HCT116 (cell line): ENCODE measurements at regions not wholly inside any gene's neighbourhood (a gene's known extent, or its start where the extent isn't known, plus 50 kb on each side); places are given as distances from the start of the nearest gene placed in this dataset.

ENCODE experiments used
- ATAC-seq: fragments of 200-7000 bp; cut with Tn5 transposase; 2 replicates; pipeline ENCODE4 v1.9.1; 2020; ENCODE audit warnings: mild to moderate bottlenecking, moderate library complexity
- BruUV-seq: library from RNA; stranded (reverse); fragments of 400-500 nt; replicated peaks from 2 replicates; lab custom pipeline; 2021; lab: Mats Ljungman, UMichigan
- CTCF ChIA-PET: fragments of 300-600 bp; sonication (Branson Sonifier 250); formaldehyde crosslinking; loops from one replicate; lab custom pipeline; 2021; ENCODE audit warnings: antibody characterized with exemption; lab: Charles Lee
- POLR2A ChIA-PET: fragments of 300-600, 350-600 bp; sonication (Branson Sonifier 250); formaldehyde crosslinking; loops from one replicate; lab custom pipeline; 2021; ENCODE audit warnings: antibody characterized with exemption; lab: Charles Lee
- RAD21 ChIA-PET, 2 experiments: fragments of 300-600 bp; sonication (Branson Sonifier 250); formaldehyde crosslinking; loops; one replicate each; lab custom pipeline; 2023; ENCODE audit warnings: low total read pairs in 2 of 2; ENCODE audit not compliant: uncharacterized antibody in 2 of 2, unreplicated experiment in 2 of 2, low non-redundant PET in 1 of 2; lab: Charles Lee
- DNase-seq: peaks from one replicate; pipeline ENCODE4 v3.0.0-alpha.2; 2010; ENCODE audit warnings: low read depth, low spot score
- H2AFZ ChIP-seq: fragments of 200-600 bp; shearing (Covaris generic), sonication (generic); 2 replicates; pipeline ENCODE4 v1.6.1; 2017; ENCODE audit warnings: low read depth, mixed run types, mixed read lengths, antibody characterized with exemption, low read length; ENCODE audit not compliant: poor library complexity, severe bottlenecking
- H3K27ac ChIP-seq: 2 replicates; pipeline ENCODE4 v1.5.1; 2012; ENCODE audit warnings: low read depth, low read length
- H3K27me3 ChIP-seq: fragments of 200-600 bp; sonication (generic); 2 replicates; pipeline ENCODE4 v1.6.1; 2016; ENCODE audit warnings: mixed run types, low read length, mixed read lengths; ENCODE audit not compliant: insufficient read depth
- H3K36me3 ChIP-seq, 2 experiments: fragments of 200-500 bp in 1 of 2; fragments of 200-600 bp in 1 of 2; sonication (Bioruptor generic) in 1 of 2; sonication (generic) in 1 of 2; 2 replicates each; pipeline versions ENCODE4 v1.5.1 to v1.6.1; 2014 to 2016; ENCODE audit warnings: low read length in 2 of 2, inconsistent platforms in 1 of 2, mixed read lengths in 1 of 2, mixed run types in 1 of 2; ENCODE audit not compliant: insufficient read depth in 2 of 2, control insufficient read depth in 1 of 2
- H3K4me1 ChIP-seq, 2 experiments: fragments of 200-600 bp in 1 of 2; sonication (generic) in 1 of 2; 2 replicates each; pipeline versions ENCODE4 v1.5.1 to v1.6.1; 2012 to 2017; ENCODE audit warnings: low read length in 2 of 2, inconsistent platforms in 1 of 2, mild to moderate bottlenecking in 1 of 2, mixed read lengths in 1 of 2, mixed run types in 1 of 2, moderate library complexity in 1 of 2; ENCODE audit not compliant: insufficient read depth in 2 of 2, control insufficient read depth in 1 of 2
- H3K4me2 ChIP-seq: fragments of 200-600 bp; sonication (generic); 2 replicates; pipeline ENCODE4 v1.6.1; 2017; ENCODE audit warnings: mixed run types, low read length, mixed read lengths
- H3K4me3 ChIP-seq, 2 experiments: fragments of 200-600 bp in 1 of 2; sonication (generic) in 1 of 2; replicated peaks in 1 of 2; 2 replicates each; pipeline ENCODE4 v1.5.1; 2011 to 2016; ENCODE audit warnings: low read length in 2 of 2, control low read depth in 1 of 2, low read depth in 1 of 2, mild to moderate bottlenecking in 1 of 2, mixed read lengths in 1 of 2, mixed run types in 1 of 2
- H3K79me2 ChIP-seq: fragments of 200-600 bp; sonication (generic); 2 replicates; pipeline ENCODE4 v1.6.1; 2017; ENCODE audit warnings: mild to moderate bottlenecking, mixed run types, low read length, moderate library complexity, mixed read lengths; ENCODE audit not compliant: insufficient read depth
- H3K9ac ChIP-seq: fragments of 200-600 bp; sonication (generic); 2 replicates; pipeline ENCODE4 v1.6.1; 2016; ENCODE audit warnings: low read length, mixed read lengths
- H3K9me2 ChIP-seq: fragments of 200-600 bp; sonication (generic), shearing (Covaris generic); 2 replicates; pipeline ENCODE4 v1.6.1; 2017; ENCODE audit warnings: mixed run types, mild to moderate bottlenecking, moderate library complexity; ENCODE audit not compliant: insufficient read depth
- H3K9me3 ChIP-seq, 2 experiments: fragments of 200-500 bp in 1 of 2; fragments of 200-600 bp in 1 of 2; sonication (Bioruptor generic) in 1 of 2; sonication (generic) in 1 of 2; 2 replicates each; pipeline ENCODE4 v1.6.1; 2014 to 2017; ENCODE audit warnings: low read length in 2 of 2, mixed read lengths in 2 of 2, inconsistent platforms in 1 of 2, low read depth in 1 of 2, mild to moderate bottlenecking in 1 of 2, mixed run types in 1 of 2, moderate library complexity in 1 of 2; ENCODE audit not compliant: control insufficient read depth in 1 of 2, insufficient read depth in 1 of 2
- H4K20me1 ChIP-seq: fragments of 200-600 bp; sonication (generic), shearing (Covaris generic); 2 replicates; pipeline ENCODE4 v1.6.1; 2017; ENCODE audit warnings: mixed run types, mild to moderate bottlenecking, moderate library complexity; ENCODE audit not compliant: insufficient read depth
- ATF3 ChIP-seq: IDR thresholded peaks from 2 replicates; pipeline ENCODE4 v1.6.1; 2012
- CBX3 ChIP-seq: IDR thresholded peaks from 2 replicates; pipeline ENCODE4 v1.6.1; 2012; ENCODE audit warnings: low read depth
- CEBPB ChIP-seq: IDR thresholded peaks from 2 replicates; pipeline ENCODE4 v1.6.1; 2012; ENCODE audit warnings: low read depth
- CTCF ChIP-seq, 3 experiments: fragments of 200-600 bp in 1 of 3; sonication (generic) in 1 of 3; IDR thresholded peaks in 2 of 3; conservative IDR thresholded peaks in 1 of 3; 2 replicates each; pipeline ENCODE4 v1.5.1; 2012 to 2017; ENCODE audit warnings: low read depth in 2 of 3, low read length in 2 of 3, antibody characterized with exemption in 1 of 3, borderline replicate concordance in 1 of 3, control low read depth in 1 of 3, mild to moderate bottlenecking in 1 of 3, mixed read lengths in 1 of 3, mixed run types in 1 of 3, moderate library complexity in 1 of 3; ENCODE audit not compliant: insufficient read depth in 1 of 3
- EGR1 ChIP-seq: IDR thresholded peaks from 2 replicates; pipeline ENCODE4 v1.6.1; 2012; ENCODE audit warnings: low read depth
- ELF1 ChIP-seq: IDR thresholded peaks from 2 replicates; pipeline ENCODE4 v1.6.1; 2012; ENCODE audit warnings: low read depth, borderline replicate concordance
- EZH2 ChIP-seq: fragments of 200-600 bp; sonication (generic); IDR thresholded peaks from 2 replicates; pipeline ENCODE4 v1.6.1; 2017; ENCODE audit warnings: antibody characterized with exemption, mixed run types
- FOSL1 ChIP-seq: IDR thresholded peaks from 2 replicates; pipeline ENCODE4 v1.6.1; 2012; ENCODE audit warnings: low read depth
- JUND ChIP-seq: IDR thresholded peaks from 2 replicates; pipeline ENCODE4 v1.6.1; 2012
- MAX ChIP-seq: IDR thresholded peaks from 2 replicates; pipeline ENCODE4 v1.6.1; 2012
- POLR2AphosphoS5 ChIP-seq: IDR thresholded peaks from 2 replicates; pipeline ENCODE4 v1.6.1; 2011; ENCODE audit warnings: mild to moderate bottlenecking, low read depth, low read length, moderate library complexity
- RAD21 ChIP-seq: IDR thresholded peaks from 2 replicates; pipeline ENCODE4 v1.6.1; 2012; ENCODE audit warnings: low read depth, mild to moderate bottlenecking
- REST ChIP-seq: IDR thresholded peaks from 2 replicates; pipeline ENCODE4 v1.6.1; 2012; ENCODE audit warnings: low read depth
- SP1 ChIP-seq: IDR thresholded peaks from 2 replicates; pipeline ENCODE4 v1.6.1; 2012; ENCODE audit warnings: low read depth
- TCF7L2 ChIP-seq: IDR thresholded peaks from 2 replicates; pipeline ENCODE4 v1.7.0; 2011; ENCODE audit warnings: borderline replicate concordance, inconsistent platforms; ENCODE audit not compliant: insufficient read depth, insufficient read length; ENCODE audit errors: extremely low read depth
- YY1 ChIP-seq: IDR thresholded peaks from 2 replicates; pipeline ENCODE4 v1.6.1; 2011; ENCODE audit warnings: low read length, low read depth, moderate library complexity, mild to moderate bottlenecking; ENCODE audit not compliant: insufficient replicate concordance; ENCODE audit errors: extremely low read depth
- ZBTB33 ChIP-seq: IDR thresholded peaks from 2 replicates; pipeline ENCODE4 v1.6.1; 2011; ENCODE audit warnings: mild to moderate bottlenecking, low read length, moderate library complexity; ENCODE audit not compliant: insufficient replicate concordance; ENCODE audit errors: extremely low read depth
- ZFX ChIP-seq: fragments of 450-650 bp; IDR thresholded peaks from 2 replicates; pipeline ENCODE4 v1.6.1; 2017
- ZNF274 ChIP-seq: fragments of 200-500 bp; sonication (Bioruptor generic); IDR thresholded peaks from 2 replicates; pipeline ENCODE4 v1.6.1; 2014; ENCODE audit warnings: mild to moderate bottlenecking, low read depth, low read length, inconsistent platforms
- intact Hi-C: fragments of 100-400 bp; cut with micrococcal nuclease; formaldehyde crosslinking; loops from 2 replicates; pipeline ENCODE4 v1.10.0; 2022

GRCh38 chr14:82238649-82239048 is 705.0 kb upstream of the SEL1L start:
- Histone ChIP-seq H3K9me2 (no peaks in the 10 kb centered on the region), H3K4me2 (no peak overlapping the region), H2AFZ (no peak overlapping the region), H3K4me3 (no peak overlapping the region), H3K27me3 (no peaks in the 10 kb centered on the region), H3K79me2 (no peaks in the 10 kb centered on the region), H3K4me1 (no peaks in the 10 kb centered on the region), H3K36me3 (no peaks in the 10 kb centered on the region), H3K9me3 (peaks cover 10 to 15% of the 10 kb centered on the region in 2 experiments; a peak in 2 of 4 replicates), H3K9ac (no peak overlapping the region), H4K20me1 (no peaks in the 10 kb centered on the region), H3K27ac (no peak overlapping the region)
- TF ChIP-seq CBX3 = no peak
- TF ChIP-seq CTCF (IDR thresholded peaks at IDR 0.05 in 2 of 3, conservative IDR thresholded peaks at IDR 0.05 in 1 of 3; ENCODE audit: borderline replicate concordance in 1 of 3, insufficient read depth in 1 of 3, low read depth in 2 of 3, low read length in 2 of 3) = no peak
- TF ChIP-seq ZBTB33 = no peak
- TF ChIP-seq ZFX = no peak
- no peak for TF ChIP-seq ATF3
- no peak for TF ChIP-seq JUND
- no peak for TF ChIP-seq YY1
- no peak for TF ChIP-seq CEBPB
- no peak for TF ChIP-seq EZH2
- no peak for TF ChIP-seq ELF1
- TF ChIP-seq POLR2AphosphoS5 = no peak
- TF ChIP-seq TCF7L2 = no peak
- TF ChIP-seq SP1 = no peak
- TF ChIP-seq ZNF274 = no peak
- no peak for TF ChIP-seq EGR1
- no peak for TF ChIP-seq RAD21
- no peak for TF ChIP-seq MAX
- no peak for TF ChIP-seq FOSL1
- no peak for TF ChIP-seq REST
- DNase-seq (no peak), ATAC-seq (no peak)
- ChIA-PET POLR2A (no interaction called here), CTCF (no interaction called here), RAD21 (no interaction called here)
- BruUV-seq = no TSS peak
- intact Hi-C loops = no loop called here
